ENCODE measurements at regions not wholly inside any gene's neighbourhood (a gene's known extent, or its start where the extent isn't known, plus 50 kb on each side); places are given as distances from the start of the nearest gene placed in this dataset.

DNA sequence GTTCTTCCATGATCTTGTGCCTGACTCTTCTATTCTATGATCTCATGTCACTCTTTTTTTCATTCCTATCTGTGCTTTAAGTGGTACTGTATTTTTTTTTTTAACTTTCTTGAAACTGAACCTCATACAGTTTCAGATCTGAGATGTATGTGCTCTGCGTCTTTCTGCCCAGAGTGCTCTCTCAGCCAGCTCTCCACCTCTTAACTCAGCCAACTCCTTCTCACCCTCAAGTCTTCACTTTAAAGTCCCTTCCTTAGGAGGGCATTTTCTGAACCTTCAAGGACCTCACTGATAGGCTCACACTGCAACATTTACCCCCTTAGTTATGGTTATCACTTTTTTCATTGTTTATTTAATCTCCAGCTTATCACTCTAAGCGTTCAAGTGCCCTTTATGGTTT lies 158.7 kb downstream of the IRS2 start:
- TF ChIP-seq, protein P1, sequence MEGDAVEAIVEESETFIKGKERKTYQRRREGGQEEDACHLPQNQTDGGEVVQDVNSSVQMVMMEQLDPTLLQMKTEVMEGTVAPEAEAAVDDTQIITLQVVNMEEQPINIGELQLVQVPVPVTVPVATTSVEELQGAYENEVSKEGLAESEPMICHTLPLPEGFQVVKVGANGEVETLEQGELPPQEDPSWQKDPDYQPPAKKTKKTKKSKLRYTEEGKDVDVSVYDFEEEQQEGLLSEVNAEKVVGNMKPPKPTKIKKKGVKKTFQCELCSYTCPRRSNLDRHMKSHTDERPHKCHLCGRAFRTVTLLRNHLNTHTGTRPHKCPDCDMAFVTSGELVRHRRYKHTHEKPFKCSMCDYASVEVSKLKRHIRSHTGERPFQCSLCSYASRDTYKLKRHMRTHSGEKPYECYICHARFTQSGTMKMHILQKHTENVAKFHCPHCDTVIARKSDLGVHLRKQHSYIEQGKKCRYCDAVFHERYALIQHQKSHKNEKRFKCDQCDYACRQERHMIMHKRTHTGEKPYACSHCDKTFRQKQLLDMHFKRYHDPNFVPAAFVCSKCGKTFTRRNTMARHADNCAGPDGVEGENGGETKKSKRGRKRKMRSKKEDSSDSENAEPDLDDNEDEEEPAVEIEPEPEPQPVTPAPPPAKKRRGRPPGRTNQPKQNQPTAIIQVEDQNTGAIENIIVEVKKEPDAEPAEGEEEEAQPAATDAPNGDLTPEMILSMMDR (IDR thresholded peaks at IDR 0.05; ENCODE audit: insufficient read depth, low read depth, low read length) = no peak
- no peak for TF ChIP-seq EZH2 (IDR thresholded peaks at IDR 0.05; ENCODE audit: insufficient read depth, low read length)
